ENCODE measurements at regions not wholly inside any gene's neighbourhood (a gene's known extent, or its start where the extent isn't known, plus 50 kb on each side); places are given as distances from the start of the nearest gene placed in this dataset.

DNA sequence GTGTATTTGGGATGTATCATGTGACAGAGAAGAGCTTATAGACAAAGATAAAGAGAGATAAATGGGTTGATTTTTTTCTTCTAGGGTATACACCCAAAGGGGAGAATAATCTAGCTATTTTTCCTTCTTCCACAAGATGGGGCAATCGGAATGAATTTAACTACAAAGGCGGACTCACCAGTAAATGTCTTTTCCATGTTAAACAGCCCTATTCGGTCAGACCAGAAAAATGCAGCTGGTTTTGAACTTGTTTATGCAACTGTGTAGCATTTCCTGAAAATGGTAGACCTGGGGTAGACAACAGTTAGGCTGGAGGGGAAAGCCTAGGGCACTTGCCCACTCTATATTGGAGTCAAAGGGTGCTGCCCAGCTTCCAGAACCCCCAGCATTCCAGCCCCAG is 477.1 kb downstream of the TOX3 start:
- DNase-seq (ENCODE audit: low spot score): peak; percentile 71
- Histone ChIP-seq H3K79me2 (no peaks in the 10 kb centered on the region), H3K9me3 (ENCODE audit: low read depth) (no peaks in the 10 kb centered on the region), H3K4me1 (ENCODE audit: insufficient read depth) (peaks cover 4% of the 10 kb centered on the region), H3K27ac (no peak overlapping the region), H3K4me3 (no peak overlapping the region), H3K4me2 (no peak overlapping the region), H3K9me2 (replicated peaks; ENCODE audit: insufficient read depth) (no peaks in the 10 kb centered on the region), H4K20me1 (ENCODE audit: insufficient read depth, poor library complexity, severe bottlenecking) (no peaks in the 10 kb centered on the region), H2AFZ (no peak overlapping the region), H3K36me3 (replicated peaks; ENCODE audit: insufficient read depth, low read depth) (no peaks in the 10 kb centered on the region), H3K27me3 (no peaks in the 10 kb centered on the region)
- TF ChIP-seq EZH2phosphoT487 (IDR thresholded peaks at IDR 0.05; ENCODE audit: low read depth, severe bottlenecking, unreplicated experiment): no peak
- TF ChIP-seq, protein P1, sequence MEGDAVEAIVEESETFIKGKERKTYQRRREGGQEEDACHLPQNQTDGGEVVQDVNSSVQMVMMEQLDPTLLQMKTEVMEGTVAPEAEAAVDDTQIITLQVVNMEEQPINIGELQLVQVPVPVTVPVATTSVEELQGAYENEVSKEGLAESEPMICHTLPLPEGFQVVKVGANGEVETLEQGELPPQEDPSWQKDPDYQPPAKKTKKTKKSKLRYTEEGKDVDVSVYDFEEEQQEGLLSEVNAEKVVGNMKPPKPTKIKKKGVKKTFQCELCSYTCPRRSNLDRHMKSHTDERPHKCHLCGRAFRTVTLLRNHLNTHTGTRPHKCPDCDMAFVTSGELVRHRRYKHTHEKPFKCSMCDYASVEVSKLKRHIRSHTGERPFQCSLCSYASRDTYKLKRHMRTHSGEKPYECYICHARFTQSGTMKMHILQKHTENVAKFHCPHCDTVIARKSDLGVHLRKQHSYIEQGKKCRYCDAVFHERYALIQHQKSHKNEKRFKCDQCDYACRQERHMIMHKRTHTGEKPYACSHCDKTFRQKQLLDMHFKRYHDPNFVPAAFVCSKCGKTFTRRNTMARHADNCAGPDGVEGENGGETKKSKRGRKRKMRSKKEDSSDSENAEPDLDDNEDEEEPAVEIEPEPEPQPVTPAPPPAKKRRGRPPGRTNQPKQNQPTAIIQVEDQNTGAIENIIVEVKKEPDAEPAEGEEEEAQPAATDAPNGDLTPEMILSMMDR (IDR thresholded peaks at IDR 0.05; ENCODE audit: poor library complexity): peak; percentile 63
- TF ChIP-seq EZH2 (IDR thresholded peaks at IDR 0.05; ENCODE audit: borderline replicate concordance): no peak
- 16% methylated on average over 3 of the region's 3 CpGs for WGBS (ENCODE audit: low lambda C conversion rate, missing lambda C conversion rate)

DNA sequence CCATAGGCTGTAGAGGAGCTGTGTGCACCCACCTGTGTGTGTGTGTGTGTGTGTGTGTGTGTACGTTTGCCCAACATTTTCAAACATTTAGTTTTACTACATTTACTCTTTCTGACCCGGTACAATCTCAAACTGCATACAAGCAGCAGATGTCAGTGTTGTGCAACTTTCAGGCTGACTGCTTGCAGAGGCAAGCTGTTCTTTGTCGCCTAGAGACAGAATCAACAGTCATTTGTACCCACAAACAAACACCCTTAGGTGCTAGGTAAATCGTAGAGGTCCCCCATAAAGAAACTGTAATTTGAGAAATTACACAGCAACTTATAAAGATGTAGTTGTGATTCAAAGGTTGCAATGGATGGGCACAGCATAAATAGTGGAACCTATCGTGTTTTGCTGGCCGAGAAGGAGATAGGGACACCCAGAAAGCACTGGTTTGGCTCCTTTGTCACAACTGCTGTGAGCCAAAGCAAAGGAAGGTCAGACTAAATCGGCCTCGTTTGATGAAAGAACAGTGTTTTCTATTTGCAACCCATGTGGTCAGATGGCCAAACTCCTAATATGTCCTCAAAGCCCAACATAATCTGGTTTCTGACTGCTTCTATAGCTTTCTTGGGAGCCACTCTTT is 478.4 kb downstream of the TOX3 start:
- no peaks in the 10 kb centered on the region for H3K79me2 ChIP-seq
- H3K27ac ChIP-seq: no peak overlapping the region
- H3K4me2 ChIP-seq: peak overlapping the region; percentile 27
- no peak overlapping the region for H3K4me3 ChIP-seq
- peaks cover 4% of the 10 kb centered on the region for H3K4me1 ChIP-seq (ENCODE audit: insufficient read depth)
- no peaks in the 10 kb centered on the region for H4K20me1 ChIP-seq (ENCODE audit: insufficient read depth, poor library complexity, severe bottlenecking)
- TF ChIP-seq EZH2phosphoT487 (IDR thresholded peaks at IDR 0.05; ENCODE audit: low read depth, severe bottlenecking, unreplicated experiment): no peak
- TF ChIP-seq, protein P1 (IDR thresholded peaks at IDR 0.05; ENCODE audit: poor library complexity): peak; percentile 80
- H3K27me3 ChIP-seq: no peaks in the 10 kb centered on the region
- H3K9me2 ChIP-seq (replicated peaks; ENCODE audit: insufficient read depth): no peaks in the 10 kb centered on the region
- 32% methylated on average over 8 of the region's 8 CpGs for WGBS (ENCODE audit: low lambda C conversion rate, missing lambda C conversion rate)
- H3K9me3 ChIP-seq (ENCODE audit: low read depth): no peaks in the 10 kb centered on the region
- DNase-seq (ENCODE audit: low spot score): peak; percentile 66
- no peaks in the 10 kb centered on the region for H3K36me3 ChIP-seq (replicated peaks; ENCODE audit: insufficient read depth, low read depth)
- no peak overlapping the region for H2AFZ ChIP-seq

DNA sequence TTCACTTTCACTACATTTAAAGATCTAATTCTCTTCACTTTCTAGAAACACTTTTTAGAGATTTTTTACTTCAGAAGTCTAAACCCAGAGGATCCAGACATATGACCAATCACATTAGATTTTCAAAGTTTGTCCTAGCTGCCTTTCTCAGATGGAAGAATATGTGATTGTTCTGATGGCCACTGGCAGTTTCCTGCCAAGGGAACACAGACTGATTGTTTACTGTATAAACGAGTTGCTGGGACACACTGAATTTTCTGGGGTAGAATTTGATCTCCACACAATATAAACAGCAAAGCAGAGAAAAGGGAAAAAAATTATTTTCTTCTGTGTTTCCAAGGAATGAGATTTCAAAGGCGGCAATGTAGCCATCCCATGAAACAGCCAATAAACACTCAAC is 480.0 kb downstream of the TOX3 start:
- no peaks in the 10 kb centered on the region for H3K79me2 ChIP-seq

More for the DNA sequence above, 480.0 kb downstream of the TOX3 start:
- Histone ChIP-seq H3K4me3 (no peak overlapping the region), H3K4me2 (no peak overlapping the region), H3K9me2 (replicated peaks; ENCODE audit: insufficient read depth) (no peaks in the 10 kb centered on the region), H3K36me3 (replicated peaks; ENCODE audit: insufficient read depth, low read depth) (no peaks in the 10 kb centered on the region), H2AFZ (no peak overlapping the region), H3K9me3 (ENCODE audit: low read depth) (no peaks in the 10 kb centered on the region), H3K27ac (no peak overlapping the region), H4K20me1 (ENCODE audit: insufficient read depth, poor library complexity, severe bottlenecking) (no peaks in the 10 kb centered on the region), H3K4me1 (ENCODE audit: insufficient read depth) (peaks cover 4% of the 10 kb centered on the region), H3K27me3 (no peaks in the 10 kb centered on the region)
- no peak for DNase-seq (ENCODE audit: low spot score)
- TF ChIP-seq, protein P1 (IDR thresholded peaks at IDR 0.05; ENCODE audit: poor library complexity): no peak
- no peak for TF ChIP-seq EZH2 (IDR thresholded peaks at IDR 0.05; ENCODE audit: borderline replicate concordance)
- TF ChIP-seq EZH2phosphoT487 (IDR thresholded peaks at IDR 0.05; ENCODE audit: low read depth, severe bottlenecking, unreplicated experiment): no peak
- 55% methylated on average over 2 of the region's 2 CpGs for WGBS (ENCODE audit: low lambda C conversion rate, missing lambda C conversion rate)
